22Rv1 (cell line): ENCODE measurements at regions not wholly inside any gene's neighbourhood (a gene's known extent, or its start where the extent isn't known, plus 50 kb on each side); places are given as distances from the start of the nearest gene placed in this dataset.

ENCODE experiments used
- CTCF ChIP-seq: fragments of 450-650 bp; IDR thresholded peaks from 2 replicates; pipeline ENCODE4 v1.5.1; 2017; ENCODE audit warnings: mild to moderate bottlenecking
- ZFX ChIP-seq: fragments of 450-650 bp; IDR thresholded peaks from 2 replicates; pipeline ENCODE4 v1.6.1; 2017; ENCODE audit warnings: antibody characterized with exemption, borderline replicate concordance

- no peak for TF ChIP-seq CTCF
- TF ChIP-seq ZFX, result no peak
Observed at GRCh38 chr22:34800260-34800980, 265.5 kb upstream of the ISX start.
